ENCODE measurements at regions not wholly inside any gene's neighbourhood (a gene's known extent, or its start where the extent isn't known, plus 50 kb on each side); places are given as distances from the start of the nearest gene placed in this dataset.

DNA sequence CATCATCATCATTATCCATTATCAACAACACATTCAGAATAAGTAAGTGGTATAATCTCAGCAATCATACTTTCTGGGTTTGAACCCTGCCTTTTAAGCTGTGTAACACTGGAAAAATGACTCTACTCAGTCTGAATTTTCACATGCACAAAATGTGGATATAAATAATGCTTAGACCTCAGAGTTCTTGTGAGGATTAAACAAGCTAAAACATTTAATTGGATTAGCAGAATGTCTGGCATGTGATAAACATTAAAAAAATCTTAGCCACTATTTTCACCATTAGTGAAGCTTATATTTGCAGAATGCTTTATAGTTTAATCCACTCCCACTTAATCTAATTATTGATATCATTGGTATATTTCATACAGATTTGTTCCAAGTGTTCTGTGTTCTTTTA, 412.3 kb downstream of the RFC3 start:
- DNase-seq (ENCODE audit: low read depth) = no peak
- TF ChIP-seq, protein P1, sequence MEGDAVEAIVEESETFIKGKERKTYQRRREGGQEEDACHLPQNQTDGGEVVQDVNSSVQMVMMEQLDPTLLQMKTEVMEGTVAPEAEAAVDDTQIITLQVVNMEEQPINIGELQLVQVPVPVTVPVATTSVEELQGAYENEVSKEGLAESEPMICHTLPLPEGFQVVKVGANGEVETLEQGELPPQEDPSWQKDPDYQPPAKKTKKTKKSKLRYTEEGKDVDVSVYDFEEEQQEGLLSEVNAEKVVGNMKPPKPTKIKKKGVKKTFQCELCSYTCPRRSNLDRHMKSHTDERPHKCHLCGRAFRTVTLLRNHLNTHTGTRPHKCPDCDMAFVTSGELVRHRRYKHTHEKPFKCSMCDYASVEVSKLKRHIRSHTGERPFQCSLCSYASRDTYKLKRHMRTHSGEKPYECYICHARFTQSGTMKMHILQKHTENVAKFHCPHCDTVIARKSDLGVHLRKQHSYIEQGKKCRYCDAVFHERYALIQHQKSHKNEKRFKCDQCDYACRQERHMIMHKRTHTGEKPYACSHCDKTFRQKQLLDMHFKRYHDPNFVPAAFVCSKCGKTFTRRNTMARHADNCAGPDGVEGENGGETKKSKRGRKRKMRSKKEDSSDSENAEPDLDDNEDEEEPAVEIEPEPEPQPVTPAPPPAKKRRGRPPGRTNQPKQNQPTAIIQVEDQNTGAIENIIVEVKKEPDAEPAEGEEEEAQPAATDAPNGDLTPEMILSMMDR (conservative IDR thresholded peaks at IDR 0.05; ENCODE audit: control insufficient read depth, insufficient read depth, low read depth, low read length) = no peak
- no peak overlapping the region for H3K4me3 ChIP-seq (ENCODE audit: control insufficient read depth, low read depth, low read length)

DNA sequence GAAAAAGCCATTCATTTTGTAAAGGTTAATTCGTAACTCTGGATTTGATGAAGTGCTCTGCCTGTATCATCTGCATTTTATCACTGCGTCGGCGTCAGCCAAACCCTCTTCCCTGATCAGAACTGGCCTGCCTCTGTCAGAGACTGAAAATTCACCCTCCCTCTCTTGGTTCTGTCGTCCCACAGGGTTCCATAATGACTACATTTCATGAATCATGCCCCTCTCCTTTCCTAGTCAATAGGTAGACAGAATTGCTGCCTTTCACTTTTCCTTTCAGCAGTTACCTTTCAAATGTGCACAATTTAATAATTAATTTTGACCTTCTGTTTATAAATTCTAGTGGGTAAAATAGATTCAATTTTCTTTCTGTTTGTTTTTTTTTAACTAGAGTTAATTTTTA, 423.4 kb downstream of the RFC3 start:
- no peak for DNase-seq (ENCODE audit: low read depth)
- TF ChIP-seq, protein P1 (conservative IDR thresholded peaks at IDR 0.05; ENCODE audit: control insufficient read depth, insufficient read depth, low read depth, low read length) = no peak
- H3K4me3 ChIP-seq (ENCODE audit: control insufficient read depth, low read depth, low read length) = no peak overlapping the region

DNA sequence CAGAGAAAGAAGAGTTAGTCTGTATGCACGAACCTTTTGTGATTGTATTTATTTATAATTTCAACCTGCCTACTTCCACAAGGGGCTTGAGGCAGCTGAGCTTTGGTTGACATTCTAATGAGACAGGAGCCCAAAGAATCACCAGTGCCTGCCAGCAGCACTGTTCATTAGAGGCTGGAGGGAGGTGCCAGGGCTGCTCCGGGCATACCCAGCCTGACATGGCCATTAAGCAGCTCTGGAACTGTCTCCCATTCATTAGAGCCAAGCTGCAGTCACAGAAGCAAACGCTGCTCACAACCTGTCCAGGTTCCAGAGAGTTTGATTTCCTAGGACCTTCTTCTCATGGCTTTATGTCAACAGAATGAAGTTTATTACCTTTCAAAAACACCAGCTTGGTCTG, 425.5 kb downstream of the RFC3 start:
- TF ChIP-seq, protein P1 (conservative IDR thresholded peaks at IDR 0.05; ENCODE audit: control insufficient read depth, insufficient read depth, low read depth, low read length) = no peak
- H3K4me3 ChIP-seq (ENCODE audit: control insufficient read depth, low read depth, low read length) = no peak overlapping the region
- DNase-seq (ENCODE audit: low read depth) = no peak

DNA sequence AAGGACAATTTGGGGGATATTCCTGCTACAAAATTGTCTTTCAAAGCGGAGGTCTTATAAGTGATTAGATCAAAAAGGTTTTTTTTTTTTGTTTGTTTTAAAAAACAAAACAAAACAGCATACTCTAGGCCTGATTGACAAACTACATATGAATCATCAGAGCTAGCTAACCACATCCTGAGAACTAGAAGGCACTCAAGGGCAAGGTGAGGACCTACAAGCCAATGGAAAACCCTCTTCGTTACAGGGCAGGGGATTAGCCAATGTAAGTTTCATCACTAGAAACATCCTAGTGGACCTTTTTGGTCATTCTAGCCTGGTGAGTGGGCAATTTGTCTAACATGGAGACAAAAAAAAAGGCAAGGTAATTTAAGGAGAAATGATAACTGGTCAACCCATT, 428.6 kb downstream of the RFC3 start:
- peak; percentile 31 for DNase-seq (ENCODE audit: low read depth)
- H3K4me3 ChIP-seq (ENCODE audit: control insufficient read depth, low read depth, low read length) = no peak overlapping the region
- TF ChIP-seq, protein P1 (conservative IDR thresholded peaks at IDR 0.05; ENCODE audit: control insufficient read depth, insufficient read depth, low read depth, low read length) = no peak

DNA sequence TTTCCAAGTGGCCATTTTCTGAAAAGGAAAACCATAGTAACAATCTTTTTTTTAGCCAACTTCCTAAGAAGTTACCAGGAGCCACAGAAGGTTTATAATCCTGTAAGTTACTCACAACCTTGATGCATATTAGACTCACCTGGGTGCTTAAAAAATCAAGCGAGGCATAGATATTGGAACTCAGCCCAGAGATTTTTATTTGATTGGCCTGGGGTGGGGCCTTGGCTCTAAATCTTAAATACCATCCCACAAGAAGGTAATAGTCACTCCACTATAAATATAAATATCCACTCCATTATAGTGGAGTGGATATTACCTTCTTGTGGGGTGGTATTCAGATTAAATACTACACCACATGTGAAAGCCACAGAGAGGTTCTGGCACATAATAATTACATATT, 429.6 kb downstream of the RFC3 start:
- H3K4me3 ChIP-seq (ENCODE audit: control insufficient read depth, low read depth, low read length) = no peak overlapping the region
- TF ChIP-seq, protein P1 (conservative IDR thresholded peaks at IDR 0.05; ENCODE audit: control insufficient read depth, insufficient read depth, low read depth, low read length) = no peak
- DNase-seq (ENCODE audit: low read depth) = no peak

DNA sequence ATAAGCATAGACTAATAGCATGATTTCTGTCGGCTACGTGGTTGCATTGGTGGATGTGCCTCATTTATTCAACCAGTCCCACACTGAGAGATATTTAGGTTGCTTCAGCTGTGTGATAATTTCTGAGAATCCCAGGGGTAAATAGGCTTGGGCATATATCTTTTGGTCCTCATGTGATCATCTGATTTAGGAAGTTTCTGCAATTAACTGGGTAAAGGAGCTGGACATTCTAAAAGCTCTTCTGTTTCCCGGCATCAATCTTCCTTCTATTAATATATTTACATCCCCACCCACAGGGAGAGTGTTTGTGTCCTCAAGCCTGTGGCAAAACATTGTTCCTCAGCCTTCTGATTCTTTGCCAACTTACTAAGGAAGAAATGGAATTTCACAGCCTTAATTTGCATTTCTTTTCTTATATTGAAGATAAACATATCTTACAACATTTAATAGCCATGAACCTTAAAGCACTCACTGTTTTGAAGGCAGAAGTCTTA, 431.6 kb downstream of the RFC3 start:
- no peak overlapping the region for H3K4me3 ChIP-seq (ENCODE audit: control insufficient read depth, low read depth, low read length)
- DNase-seq (ENCODE audit: low read depth) = no peak
- TF ChIP-seq, protein P1 (conservative IDR thresholded peaks at IDR 0.05; ENCODE audit: control insufficient read depth, insufficient read depth, low read depth, low read length) = no peak

DNA sequence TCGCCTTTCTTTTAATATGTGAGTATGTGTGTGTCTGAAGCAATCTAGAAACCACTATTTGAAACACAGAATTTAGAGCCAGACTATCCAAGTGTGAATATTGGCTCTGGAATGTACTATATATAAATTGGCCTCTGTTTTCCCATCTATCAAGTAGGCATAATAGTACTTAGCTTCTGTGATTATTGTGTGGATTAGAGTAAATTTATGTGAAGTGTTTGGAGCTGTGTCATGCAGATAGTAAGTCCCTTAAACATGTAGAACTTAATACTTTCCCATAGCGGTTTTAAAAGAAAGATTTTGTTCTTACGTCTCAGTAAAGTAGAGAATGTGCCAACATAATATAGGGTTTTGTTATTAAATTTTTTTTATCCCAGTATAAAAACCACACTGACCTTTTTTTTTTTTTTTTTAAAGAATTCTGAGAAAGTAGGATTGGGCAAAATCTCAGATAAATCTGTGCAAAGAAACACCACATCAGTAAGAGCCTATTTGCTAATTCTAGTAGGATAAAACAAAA, 432.3 kb downstream of the RFC3 start:
- TF ChIP-seq, protein P1 (conservative IDR thresholded peaks at IDR 0.05; ENCODE audit: control insufficient read depth, insufficient read depth, low read depth, low read length) = no peak
- no peak overlapping the region for H3K4me3 ChIP-seq (ENCODE audit: control insufficient read depth, low read depth, low read length)

More for the DNA sequence above, 432.3 kb downstream of the RFC3 start:
- DNase-seq (ENCODE audit: low read depth) = no peak
